ENCODE measurements at regions not wholly inside any gene's neighbourhood (a gene's known extent, or its start where the extent isn't known, plus 50 kb on each side); places are given as distances from the start of the nearest gene placed in this dataset.

DNA sequence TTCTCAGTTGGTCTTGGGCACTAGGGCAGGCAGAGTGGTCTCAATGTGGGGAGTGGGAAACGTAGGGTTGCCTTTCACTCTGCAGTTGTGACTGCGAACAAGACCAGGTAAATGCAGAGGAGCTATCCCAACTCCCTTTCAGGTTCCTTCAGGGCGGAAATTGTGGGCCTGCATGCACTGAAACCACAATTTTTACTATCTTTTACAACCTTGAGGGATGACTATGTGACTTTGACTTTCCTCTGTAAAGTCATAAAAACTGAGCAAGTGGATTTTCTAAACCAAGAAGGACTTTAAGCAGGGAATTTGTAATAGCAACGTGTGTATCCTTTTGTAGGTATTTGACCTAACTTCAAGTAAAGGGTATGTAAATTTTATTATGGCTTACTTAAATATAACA, 171.4 kb upstream of the CADPS start:
- ATAC-seq: no peak
- TF ChIP-seq, protein P1, sequence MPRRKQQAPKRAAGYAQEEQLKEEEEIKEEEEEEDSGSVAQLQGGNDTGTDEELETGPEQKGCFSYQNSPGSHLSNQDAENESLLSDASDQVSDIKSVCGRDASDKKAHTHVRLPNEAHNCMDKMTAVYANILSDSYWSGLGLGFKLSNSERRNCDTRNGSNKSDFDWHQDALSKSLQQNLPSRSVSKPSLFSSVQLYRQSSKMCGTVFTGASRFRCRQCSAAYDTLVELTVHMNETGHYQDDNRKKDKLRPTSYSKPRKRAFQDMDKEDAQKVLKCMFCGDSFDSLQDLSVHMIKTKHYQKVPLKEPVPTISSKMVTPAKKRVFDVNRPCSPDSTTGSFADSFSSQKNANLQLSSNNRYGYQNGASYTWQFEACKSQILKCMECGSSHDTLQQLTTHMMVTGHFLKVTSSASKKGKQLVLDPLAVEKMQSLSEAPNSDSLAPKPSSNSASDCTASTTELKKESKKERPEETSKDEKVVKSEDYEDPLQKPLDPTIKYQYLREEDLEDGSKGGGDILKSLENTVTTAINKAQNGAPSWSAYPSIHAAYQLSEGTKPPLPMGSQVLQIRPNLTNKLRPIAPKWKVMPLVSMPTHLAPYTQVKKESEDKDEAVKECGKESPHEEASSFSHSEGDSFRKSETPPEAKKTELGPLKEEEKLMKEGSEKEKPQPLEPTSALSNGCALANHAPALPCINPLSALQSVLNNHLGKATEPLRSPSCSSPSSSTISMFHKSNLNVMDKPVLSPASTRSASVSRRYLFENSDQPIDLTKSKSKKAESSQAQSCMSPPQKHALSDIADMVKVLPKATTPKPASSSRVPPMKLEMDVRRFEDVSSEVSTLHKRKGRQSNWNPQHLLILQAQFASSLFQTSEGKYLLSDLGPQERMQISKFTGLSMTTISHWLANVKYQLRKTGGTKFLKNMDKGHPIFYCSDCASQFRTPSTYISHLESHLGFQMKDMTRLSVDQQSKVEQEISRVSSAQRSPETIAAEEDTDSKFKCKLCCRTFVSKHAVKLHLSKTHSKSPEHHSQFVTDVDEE (CRISPR knock-in tag; IDR thresholded peaks at IDR 0.05): no peak
- TF ChIP-seq TOX (CRISPR knock-in tag; IDR thresholded peaks at IDR 0.05; ENCODE audit: borderline replicate concordance) (no peak), BACH2 (CRISPR knock-in tag; IDR thresholded peaks at IDR 0.05; ENCODE audit: borderline replicate concordance) (no peak), TCF4 (CRISPR knock-in tag; IDR thresholded peaks at IDR 0.05; ENCODE audit: borderline replicate concordance) (no peak), ZFP3 (CRISPR knock-in tag; IDR thresholded peaks at IDR 0.05) (no peak), RARB (CRISPR knock-in tag; IDR thresholded peaks at IDR 0.05) (no peak), ISL1 (CRISPR knock-in tag; IDR thresholded peaks at IDR 0.05) (no peak), CSDC2 (CRISPR knock-in tag; IDR thresholded peaks at IDR 0.05) (no peak), ZFP30 (CRISPR knock-in tag; IDR thresholded peaks at IDR 0.05) (no peak), ZC3H10 (CRISPR knock-in tag; IDR thresholded peaks at IDR 0.05) (no peak), PPARA (CRISPR knock-in tag; IDR thresholded peaks at IDR 0.05; ENCODE audit: borderline replicate concordance) (no peak), OSR1 (CRISPR knock-in tag; IDR thresholded peaks at IDR 0.05) (no peak), ZNF8 (CRISPR knock-in tag; IDR thresholded peaks at IDR 0.05) (no peak), ESRRG (CRISPR knock-in tag; IDR thresholded peaks at IDR 0.05) (no peak)
- TF ChIP-seq, protein P2, sequence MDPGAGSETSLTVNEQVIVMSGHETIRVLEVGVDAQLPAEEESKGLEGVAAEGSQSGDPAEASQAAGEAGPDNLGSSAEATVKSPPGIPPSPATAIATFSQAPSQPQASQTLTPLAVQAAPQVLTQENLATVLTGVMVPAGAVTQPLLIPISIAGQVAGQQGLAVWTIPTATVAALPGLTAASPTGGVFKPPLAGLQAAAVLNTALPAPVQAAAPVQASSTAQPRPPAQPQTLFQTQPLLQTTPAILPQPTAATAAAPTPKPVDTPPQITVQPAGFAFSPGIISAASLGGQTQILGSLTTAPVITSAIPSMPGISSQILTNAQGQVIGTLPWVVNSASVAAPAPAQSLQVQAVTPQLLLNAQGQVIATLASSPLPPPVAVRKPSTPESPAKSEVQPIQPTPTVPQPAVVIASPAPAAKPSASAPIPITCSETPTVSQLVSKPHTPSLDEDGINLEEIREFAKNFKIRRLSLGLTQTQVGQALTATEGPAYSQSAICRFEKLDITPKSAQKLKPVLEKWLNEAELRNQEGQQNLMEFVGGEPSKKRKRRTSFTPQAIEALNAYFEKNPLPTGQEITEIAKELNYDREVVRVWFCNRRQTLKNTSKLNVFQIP (CRISPR knock-in tag; IDR thresholded peaks at IDR 0.05; ENCODE audit: borderline replicate concordance, low read depth): no peak
- TF ChIP-seq, protein P3, sequence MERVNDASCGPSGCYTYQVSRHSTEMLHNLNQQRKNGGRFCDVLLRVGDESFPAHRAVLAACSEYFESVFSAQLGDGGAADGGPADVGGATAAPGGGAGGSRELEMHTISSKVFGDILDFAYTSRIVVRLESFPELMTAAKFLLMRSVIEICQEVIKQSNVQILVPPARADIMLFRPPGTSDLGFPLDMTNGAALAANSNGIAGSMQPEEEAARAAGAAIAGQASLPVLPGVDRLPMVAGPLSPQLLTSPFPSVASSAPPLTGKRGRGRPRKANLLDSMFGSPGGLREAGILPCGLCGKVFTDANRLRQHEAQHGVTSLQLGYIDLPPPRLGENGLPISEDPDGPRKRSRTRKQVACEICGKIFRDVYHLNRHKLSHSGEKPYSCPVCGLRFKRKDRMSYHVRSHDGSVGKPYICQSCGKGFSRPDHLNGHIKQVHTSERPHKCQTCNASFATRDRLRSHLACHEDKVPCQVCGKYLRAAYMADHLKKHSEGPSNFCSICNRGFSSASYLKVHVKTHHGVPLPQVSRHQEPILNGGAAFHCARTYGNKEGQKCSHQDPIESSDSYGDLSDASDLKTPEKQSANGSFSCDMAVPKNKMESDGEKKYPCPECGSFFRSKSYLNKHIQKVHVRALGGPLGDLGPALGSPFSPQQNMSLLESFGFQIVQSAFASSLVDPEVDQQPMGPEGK (CRISPR knock-in tag; IDR thresholded peaks at IDR 0.05; ENCODE audit: borderline replicate concordance): no peak
- TF ChIP-seq, protein P4, sequence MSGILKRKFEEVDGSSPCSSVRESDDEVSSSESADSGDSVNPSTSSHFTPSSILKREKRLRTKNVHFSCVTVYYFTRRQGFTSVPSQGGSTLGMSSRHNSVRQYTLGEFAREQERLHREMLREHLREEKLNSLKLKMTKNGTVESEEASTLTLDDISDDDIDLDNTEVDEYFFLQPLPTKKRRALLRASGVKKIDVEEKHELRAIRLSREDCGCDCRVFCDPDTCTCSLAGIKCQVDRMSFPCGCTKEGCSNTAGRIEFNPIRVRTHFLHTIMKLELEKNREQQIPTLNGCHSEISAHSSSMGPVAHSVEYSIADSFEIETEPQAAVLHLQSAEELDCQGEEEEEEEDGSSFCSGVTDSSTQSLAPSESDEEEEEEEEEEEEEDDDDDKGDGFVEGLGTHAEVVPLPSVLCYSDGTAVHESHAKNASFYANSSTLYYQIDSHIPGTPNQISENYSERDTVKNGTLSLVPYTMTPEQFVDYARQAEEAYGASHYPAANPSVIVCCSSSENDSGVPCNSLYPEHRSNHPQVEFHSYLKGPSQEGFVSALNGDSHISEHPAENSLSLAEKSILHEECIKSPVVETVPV (CRISPR knock-in tag; IDR thresholded peaks at IDR 0.05): no peak
- TF ChIP-seq, protein P5, sequence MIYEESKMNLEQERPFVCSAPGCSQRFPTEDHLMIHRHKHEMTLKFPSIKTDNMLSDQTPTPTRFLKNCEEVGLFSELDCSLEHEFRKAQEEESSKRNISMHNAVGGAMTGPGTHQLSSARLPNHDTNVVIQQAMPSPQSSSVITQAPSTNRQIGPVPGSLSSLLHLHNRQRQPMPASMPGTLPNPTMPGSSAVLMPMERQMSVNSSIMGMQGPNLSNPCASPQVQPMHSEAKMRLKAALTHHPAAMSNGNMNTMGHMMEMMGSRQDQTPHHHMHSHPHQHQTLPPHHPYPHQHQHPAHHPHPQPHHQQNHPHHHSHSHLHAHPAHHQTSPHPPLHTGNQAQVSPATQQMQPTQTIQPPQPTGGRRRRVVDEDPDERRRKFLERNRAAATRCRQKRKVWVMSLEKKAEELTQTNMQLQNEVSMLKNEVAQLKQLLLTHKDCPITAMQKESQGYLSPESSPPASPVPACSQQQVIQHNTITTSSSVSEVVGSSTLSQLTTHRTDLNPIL (CRISPR knock-in tag; IDR thresholded peaks at IDR 0.05; ENCODE audit: low read depth): no peak

DNA sequence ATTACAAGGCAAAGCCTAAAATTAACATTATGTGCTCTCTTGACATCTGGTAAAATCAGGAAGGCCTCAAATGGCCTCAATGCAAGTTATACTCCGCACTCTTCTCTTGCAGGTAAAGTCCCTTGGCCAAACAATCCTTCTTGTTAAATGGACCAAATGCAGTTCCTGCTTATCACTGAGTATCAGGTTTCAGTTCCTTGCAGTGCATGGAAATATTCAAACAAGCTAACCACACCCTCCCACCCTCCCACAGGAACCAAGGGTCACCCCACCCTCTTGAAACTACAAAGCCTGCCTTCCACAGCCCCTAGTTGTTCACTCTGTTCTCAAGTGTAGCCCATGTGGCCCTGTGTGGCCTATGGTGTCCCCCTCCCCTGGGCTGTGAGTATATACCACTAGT, 171.9 kb upstream of the CADPS start:
- ATAC-seq: no peak
- no peak for TF ChIP-seq ZNF565 (CRISPR knock-in tag; conservative IDR thresholded peaks at IDR 0.05; ENCODE audit: low read depth)
- TF ChIP-seq CSDC2 (CRISPR knock-in tag; IDR thresholded peaks at IDR 0.05): no peak
- TF ChIP-seq, protein P5 (CRISPR knock-in tag; IDR thresholded peaks at IDR 0.05; ENCODE audit: low read depth): no peak
- TF ChIP-seq, protein P2 (CRISPR knock-in tag; IDR thresholded peaks at IDR 0.05; ENCODE audit: borderline replicate concordance, low read depth): no peak
- TF ChIP-seq RARB (CRISPR knock-in tag; IDR thresholded peaks at IDR 0.05): no peak
- no peak for TF ChIP-seq ZNF8 (CRISPR knock-in tag; IDR thresholded peaks at IDR 0.05)
- TF ChIP-seq TCF4 (CRISPR knock-in tag; IDR thresholded peaks at IDR 0.05; ENCODE audit: borderline replicate concordance): no peak
- no peak for TF ChIP-seq ARNTL (CRISPR knock-in tag; IDR thresholded peaks at IDR 0.05; ENCODE audit: borderline replicate concordance, low read depth)
- TF ChIP-seq, protein P4 (CRISPR knock-in tag; IDR thresholded peaks at IDR 0.05): no peak
- TF ChIP-seq ESRRG (CRISPR knock-in tag; IDR thresholded peaks at IDR 0.05): no peak
- no peak for TF ChIP-seq TOX (CRISPR knock-in tag; IDR thresholded peaks at IDR 0.05; ENCODE audit: borderline replicate concordance)
- no peak for TF ChIP-seq OSR1 (CRISPR knock-in tag; IDR thresholded peaks at IDR 0.05)
- TF ChIP-seq, protein P1 (CRISPR knock-in tag; IDR thresholded peaks at IDR 0.05): no peak
- TF ChIP-seq ISL1 (CRISPR knock-in tag; IDR thresholded peaks at IDR 0.05): no peak
- no peak for TF ChIP-seq SNAI2 (CRISPR knock-in tag; IDR thresholded peaks at IDR 0.05)
